ENCODE measurements at regions not wholly inside any gene's neighbourhood (a gene's known extent, or its start where the extent isn't known, plus 50 kb on each side); places are given as distances from the start of the nearest gene placed in this dataset.

DNA sequence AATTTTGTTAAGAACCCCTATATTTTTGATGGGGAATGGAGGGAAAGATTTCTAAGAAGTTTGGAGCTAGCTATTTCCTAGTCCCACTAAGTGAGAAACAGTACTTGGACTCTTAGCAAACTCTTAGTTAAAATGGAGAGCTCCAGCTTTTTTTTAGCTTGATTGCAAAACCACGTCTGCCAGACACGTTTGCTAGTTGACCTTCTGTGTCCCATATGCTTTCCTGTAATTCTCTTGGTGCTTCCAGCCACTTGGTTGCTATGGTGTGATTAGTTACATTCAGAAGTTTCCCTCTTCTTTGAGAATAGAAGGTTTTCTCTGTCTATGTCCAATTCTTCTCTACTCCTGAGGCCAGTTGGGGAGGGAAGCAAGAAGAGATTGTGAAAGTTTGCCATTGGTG is 417.0 kb upstream of the TLE4 start:
- TF ChIP-seq Cebpa-rat (IDR thresholded peaks at IDR 0.05), result no peak
- no peaks in the 10 kb centered on the region for H3K36me3 ChIP-seq
- H3K27me3 ChIP-seq, result no peaks in the 10 kb centered on the region
- H3K4me2 ChIP-seq, result no peak overlapping the region
- H3K27ac ChIP-seq, result no peak overlapping the region
- H3K4me3 ChIP-seq, result no peak overlapping the region
- H3K9ac ChIP-seq, result no peak overlapping the region
- H3K9me3 ChIP-seq, result no peaks in the 10 kb centered on the region
- no peaks in the 10 kb centered on the region for H3K4me1 ChIP-seq
- H4K20me1 ChIP-seq, result no peaks in the 10 kb centered on the region

DNA sequence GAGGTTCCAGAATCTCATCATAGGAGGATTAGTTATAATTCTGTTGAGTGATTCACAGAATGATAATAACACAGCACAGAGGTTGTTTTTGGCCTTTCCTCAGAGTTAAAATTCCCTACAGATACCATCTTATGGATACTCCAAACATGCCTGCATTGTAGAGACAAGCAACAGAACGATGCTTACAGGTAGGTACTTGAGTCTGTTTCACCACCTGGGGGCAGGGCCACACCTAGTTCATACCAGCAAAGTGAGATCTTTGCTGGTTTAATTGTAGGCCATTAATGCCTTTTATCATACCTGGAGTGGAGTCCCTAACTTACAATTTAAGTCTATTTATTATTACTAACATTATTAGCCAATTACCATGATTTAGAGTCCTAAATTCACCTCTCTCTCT is 416.5 kb upstream of the TLE4 start:
- H4K20me1 ChIP-seq, result no peaks in the 10 kb centered on the region
- no peak overlapping the region for H3K27ac ChIP-seq
- H3K4me3 ChIP-seq, result no peak overlapping the region
- H3K4me2 ChIP-seq, result no peak overlapping the region
- no peak for TF ChIP-seq Cebpa-rat (IDR thresholded peaks at IDR 0.05)
- H3K9ac ChIP-seq, result no peak overlapping the region
- H3K27me3 ChIP-seq, result no peaks in the 10 kb centered on the region
- H3K36me3 ChIP-seq, result no peaks in the 10 kb centered on the region
- H3K4me1 ChIP-seq, result no peaks in the 10 kb centered on the region
- no peaks in the 10 kb centered on the region for H3K9me3 ChIP-seq

DNA sequence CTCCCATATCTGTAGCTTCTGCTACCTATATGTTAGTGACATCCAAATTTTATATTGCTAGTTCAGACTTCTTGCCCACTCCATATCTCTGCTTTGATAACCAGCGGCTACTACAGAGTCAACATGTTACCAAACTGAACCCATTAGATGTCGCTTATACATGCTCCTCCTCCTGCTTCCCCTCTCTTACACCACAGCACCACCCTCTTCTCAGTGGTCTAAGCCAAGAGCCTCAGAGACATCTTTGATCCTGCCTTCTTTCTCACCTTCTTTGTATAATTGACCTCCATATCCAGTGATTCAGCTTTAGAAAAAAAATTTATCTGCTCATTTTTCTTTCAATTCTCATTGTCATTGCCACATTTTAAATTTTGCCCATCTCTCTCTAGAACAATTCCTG is 408.2 kb upstream of the TLE4 start:
- H3K4me2 ChIP-seq, result no peak overlapping the region
- no peaks in the 10 kb centered on the region for H4K20me1 ChIP-seq
- H3K36me3 ChIP-seq, result no peaks in the 10 kb centered on the region
- no peaks in the 10 kb centered on the region for H3K27me3 ChIP-seq
- H3K9me3 ChIP-seq, result no peaks in the 10 kb centered on the region
- H3K27ac ChIP-seq, result no peak overlapping the region
- H3K9ac ChIP-seq, result no peak overlapping the region
- H3K4me3 ChIP-seq, result no peak overlapping the region
- no peak for TF ChIP-seq Cebpa-rat (IDR thresholded peaks at IDR 0.05)
- H3K4me1 ChIP-seq, result peaks cover 6% of the 10 kb centered on the region

DNA sequence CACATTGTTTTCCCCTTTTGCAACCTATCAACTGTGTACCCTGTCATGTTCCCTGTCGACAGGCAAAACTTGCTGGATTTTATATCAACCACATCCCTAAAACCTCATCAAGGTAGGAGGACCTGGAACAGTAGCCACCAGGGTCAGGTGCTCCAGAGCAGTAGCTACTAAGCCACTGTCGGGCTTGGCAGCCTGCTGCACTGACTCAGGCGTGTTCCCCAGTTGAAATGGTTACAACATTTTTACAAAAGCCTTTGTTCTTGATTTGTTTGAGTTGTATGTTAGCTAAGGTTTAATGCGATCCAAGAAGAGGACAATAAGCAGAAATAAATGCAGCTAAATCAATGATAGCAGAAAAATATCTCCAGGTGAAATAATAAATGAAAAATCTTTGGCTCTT is 407.4 kb upstream of the TLE4 start:
- Histone ChIP-seq H3K4me1 (peaks cover 6% of the 10 kb centered on the region), H3K4me2 (no peak overlapping the region), H3K27me3 (no peaks in the 10 kb centered on the region), H4K20me1 (no peaks in the 10 kb centered on the region), H3K36me3 (no peaks in the 10 kb centered on the region), H3K4me3 (no peak overlapping the region), H3K9ac (no peak overlapping the region), H3K9me3 (no peaks in the 10 kb centered on the region), H3K27ac (no peak overlapping the region)
- TF ChIP-seq Cebpa-rat (IDR thresholded peaks at IDR 0.05), result no peak

DNA sequence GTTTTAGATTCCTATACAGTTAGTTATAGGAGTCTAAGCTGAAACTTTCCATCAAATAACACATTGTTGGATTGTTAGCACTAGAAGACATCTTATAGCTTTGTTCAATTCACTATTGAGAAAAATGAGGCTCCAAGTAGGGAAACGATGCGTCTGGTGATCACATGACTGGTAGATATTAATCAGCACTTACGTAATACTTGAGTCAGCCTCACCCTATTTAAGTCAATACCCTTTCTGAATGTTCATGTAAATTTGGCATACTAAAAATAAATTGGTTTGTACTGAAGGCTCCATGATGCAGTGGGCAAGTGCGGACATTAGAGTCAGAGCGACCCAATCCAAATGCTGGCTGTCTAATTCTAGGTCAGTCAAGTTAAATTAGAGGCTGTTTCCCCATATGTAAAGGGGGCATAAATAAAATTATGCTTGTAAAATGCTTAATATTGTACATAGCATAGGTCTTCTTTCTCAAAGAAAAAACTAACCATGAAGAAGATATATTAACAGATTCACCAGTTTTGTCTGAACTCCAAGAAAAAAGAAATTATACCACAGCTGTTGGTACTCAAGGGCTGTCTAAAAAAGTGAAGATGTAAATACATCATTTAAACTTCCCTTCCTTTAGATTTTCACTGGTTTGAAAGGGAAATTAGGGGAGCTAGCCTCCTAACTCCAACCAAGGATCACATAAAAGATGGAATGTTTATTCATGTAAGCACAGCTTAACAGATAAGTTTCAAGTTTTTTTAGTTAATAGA is 406.6 kb upstream of the TLE4 start:
- Histone ChIP-seq H3K27ac (no peak overlapping the region), H3K4me2 (no peak overlapping the region), H4K20me1 (no peaks in the 10 kb centered on the region), H3K4me3 (no peak overlapping the region), H3K9me3 (no peaks in the 10 kb centered on the region), H3K36me3 (no peaks in the 10 kb centered on the region), H3K4me1 (peaks cover 6% of the 10 kb centered on the region), H3K27me3 (no peaks in the 10 kb centered on the region), H3K9ac (no peak overlapping the region)
- no peak for TF ChIP-seq Cebpa-rat (IDR thresholded peaks at IDR 0.05)

DNA sequence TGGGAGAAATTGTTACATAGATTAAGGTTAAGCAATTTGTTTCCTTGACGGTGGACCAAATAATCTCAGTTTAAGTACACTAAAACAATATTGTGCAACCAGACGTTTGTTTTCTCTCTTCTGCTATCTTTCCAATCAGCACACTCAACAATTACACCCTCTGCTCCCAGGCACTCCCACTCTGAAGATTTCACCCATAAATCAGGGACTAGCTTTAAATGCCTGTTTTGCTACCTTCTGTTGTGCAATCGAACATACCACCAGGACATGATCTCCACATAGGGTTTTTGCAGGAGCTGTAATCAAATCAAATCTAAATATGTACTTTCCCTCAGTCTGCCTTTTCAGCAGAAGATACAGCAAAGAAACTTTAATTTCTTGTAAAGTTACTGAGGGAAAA is 405.8 kb upstream of the TLE4 start:
- Histone ChIP-seq H3K9ac (no peak overlapping the region), H3K4me1 (peaks cover 6% of the 10 kb centered on the region), H3K9me3 (peaks cover 5% of the 10 kb centered on the region; the same call in 1 of the 2 replicates), H4K20me1 (no peaks in the 10 kb centered on the region), H3K4me2 (no peak overlapping the region), H3K27me3 (no peaks in the 10 kb centered on the region), H3K4me3 (no peak overlapping the region), H3K27ac (no peak overlapping the region), H3K36me3 (no peaks in the 10 kb centered on the region)
- peak; percentile 12; the same call in 1 of the 2 replicates for TF ChIP-seq Cebpa-rat (IDR thresholded peaks at IDR 0.05)

DNA sequence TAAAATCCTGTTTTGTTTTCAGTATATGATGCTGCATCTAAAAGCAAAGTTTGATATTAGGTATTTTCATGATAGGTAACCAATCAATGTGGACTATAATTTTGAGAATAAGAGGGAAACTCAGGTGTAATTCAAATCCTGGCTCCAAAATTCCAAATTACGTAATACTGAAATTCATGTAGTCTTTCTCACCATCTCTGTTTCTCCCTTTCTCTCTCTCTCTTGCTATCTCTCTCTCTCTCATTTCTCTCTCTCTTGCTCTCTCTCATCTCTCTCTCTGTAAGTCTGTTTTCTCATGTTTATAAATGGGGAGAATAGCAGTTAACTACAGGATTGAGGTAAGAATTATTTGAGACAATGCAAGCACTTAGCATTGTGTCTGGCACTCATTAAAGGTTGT is 401.1 kb upstream of the TLE4 start:
- no peak overlapping the region for H3K4me2 ChIP-seq
- H3K4me3 ChIP-seq, result no peak overlapping the region
- peaks cover 6% of the 10 kb centered on the region; the same call in 1 of the 2 replicates for H3K9me3 ChIP-seq
- no peaks in the 10 kb centered on the region for H3K27me3 ChIP-seq
- H3K36me3 ChIP-seq, result no peaks in the 10 kb centered on the region
- no peaks in the 10 kb centered on the region for H4K20me1 ChIP-seq
- no peaks in the 10 kb centered on the region for H3K4me1 ChIP-seq
- no peak for TF ChIP-seq Cebpa-rat (IDR thresholded peaks at IDR 0.05)
- no peak overlapping the region for H3K9ac ChIP-seq
- H3K27ac ChIP-seq, result no peak overlapping the region

DNA sequence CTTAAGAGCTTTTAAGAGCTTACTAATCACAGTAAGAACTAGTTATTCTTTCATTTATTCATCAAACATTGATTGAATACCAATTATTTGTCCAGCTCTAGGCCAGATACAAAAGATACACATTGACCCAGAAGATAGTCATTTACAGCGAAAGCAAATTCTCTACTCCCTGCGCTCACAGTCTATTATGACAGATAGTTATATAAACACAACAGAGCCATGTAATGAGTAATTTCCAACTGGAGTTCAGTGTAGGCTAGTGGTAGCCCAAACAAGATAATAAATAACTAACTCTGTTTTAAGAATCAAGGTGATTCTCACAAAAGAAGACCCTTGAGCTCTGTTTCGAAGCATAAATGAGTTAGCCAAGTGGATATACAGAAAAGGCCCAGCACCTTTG is 397.8 kb upstream of the TLE4 start:
- Histone ChIP-seq H3K9me3 (peaks cover 6% of the 10 kb centered on the region; the same call in 1 of the 2 replicates), H3K4me2 (no peak overlapping the region), H3K9ac (no peak overlapping the region), H3K4me3 (no peak overlapping the region), H3K36me3 (no peaks in the 10 kb centered on the region), H3K27me3 (no peaks in the 10 kb centered on the region), H3K4me1 (no peaks in the 10 kb centered on the region), H3K27ac (no peak overlapping the region), H4K20me1 (no peaks in the 10 kb centered on the region)
- no peak for TF ChIP-seq Cebpa-rat (IDR thresholded peaks at IDR 0.05)

DNA sequence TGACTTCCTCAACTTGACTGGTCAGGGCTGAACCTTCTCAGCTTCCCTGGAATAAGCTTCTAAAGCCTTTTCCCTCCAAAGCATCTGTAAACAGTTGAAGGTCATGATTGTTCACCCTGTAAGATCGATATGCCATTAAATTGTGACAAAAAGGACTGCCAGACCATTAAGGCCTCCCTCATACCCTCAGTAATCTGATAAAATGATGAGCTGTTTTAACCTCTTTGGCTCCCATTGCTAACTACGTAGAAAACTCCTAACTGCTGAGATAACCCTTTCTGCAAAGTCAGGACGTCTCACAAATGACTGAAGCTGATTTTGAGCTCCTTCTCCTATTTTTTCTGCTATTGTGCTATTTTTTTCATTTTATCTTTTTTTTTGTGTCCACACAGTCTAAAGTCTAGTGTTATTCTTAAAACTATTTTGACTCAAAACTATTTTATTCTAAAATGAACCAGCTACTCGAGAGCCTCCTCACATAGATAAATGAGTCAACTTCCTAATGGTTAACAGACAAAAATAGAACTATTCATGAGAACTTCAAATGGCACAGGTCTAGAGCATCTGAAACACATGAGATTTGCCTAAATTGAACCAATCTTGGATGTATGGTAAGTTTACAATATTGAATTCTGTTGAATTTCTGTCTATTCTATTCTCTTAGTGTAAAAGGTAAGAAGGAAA is 395.6 kb upstream of the TLE4 start:
- Histone ChIP-seq H3K4me2 (no peak overlapping the region), H3K4me1 (no peaks in the 10 kb centered on the region), H4K20me1 (no peaks in the 10 kb centered on the region), H3K27ac (no peak overlapping the region), H3K36me3 (no peaks in the 10 kb centered on the region), H3K27me3 (no peaks in the 10 kb centered on the region), H3K4me3 (no peak overlapping the region), H3K9ac (no peak overlapping the region), H3K9me3 (no peaks in the 10 kb centered on the region)
- TF ChIP-seq Cebpa-rat (IDR thresholded peaks at IDR 0.05), result no peak

DNA sequence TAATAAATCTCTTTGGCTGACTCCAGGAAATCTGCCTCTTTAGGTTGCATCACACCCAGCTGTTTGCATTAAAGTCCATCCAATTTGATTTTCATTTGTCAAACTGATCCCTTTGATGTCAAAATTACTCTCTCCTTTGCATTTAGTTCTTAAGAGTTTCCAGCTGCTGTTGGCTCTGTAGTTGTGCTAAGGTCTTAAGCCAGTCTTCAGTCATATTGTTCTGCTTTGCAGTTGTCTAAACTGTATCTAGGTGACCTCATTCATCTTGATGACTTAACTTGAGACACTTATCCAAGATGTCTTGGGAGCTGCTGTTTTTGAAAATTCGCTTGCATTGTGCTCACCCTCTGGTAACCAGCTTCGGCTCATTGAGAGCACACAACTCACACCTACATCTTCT is 386.9 kb upstream of the TLE4 start:
- H3K27me3 ChIP-seq, result no peaks in the 10 kb centered on the region
- H4K20me1 ChIP-seq, result no peaks in the 10 kb centered on the region
- no peak overlapping the region for H3K4me3 ChIP-seq
- no peaks in the 10 kb centered on the region for H3K9me3 ChIP-seq
- H3K4me2 ChIP-seq, result no peak overlapping the region
- H3K27ac ChIP-seq, result no peak overlapping the region
- H3K9ac ChIP-seq, result no peak overlapping the region
- no peaks in the 10 kb centered on the region for H3K4me1 ChIP-seq
- TF ChIP-seq Cebpa-rat (IDR thresholded peaks at IDR 0.05), result no peak
- H3K36me3 ChIP-seq, result no peaks in the 10 kb centered on the region

Measured in BLaER1 (cell line).